CD14-positive monocyte (primary cell): ENCODE measurements at regions not wholly inside any gene's neighbourhood (a gene's known extent, or its start where the extent isn't known, plus 50 kb on each side); places are given as distances from the start of the nearest gene placed in this dataset.
"Not testable (repeated sequence)": the region's sequence is repeated elsewhere in the genome, so short reads cannot be mapped to it uniquely, and the experiment has no call there.

Experiments
- DNase-seq, 3 donors: peaks; one replicate each; pipeline ENCODE4 v3.0.0-alpha.2; 2011 to 2022
- H2AFZ ChIP-seq: 2 replicates; pipeline ENCODE4 v1.6.0; 2012; ENCODE audit warnings: mild to moderate bottlenecking, low read depth, low read length, inconsistent platforms; ENCODE audit not compliant: insufficient read depth, poor library complexity, severe bottlenecking
- H3K27ac ChIP-seq, 2 donors: 1 replicate in 1 of 2; 2 replicates in 1 of 2; pipeline ENCODE4 v1.5.1; 2012 to 2013; ENCODE audit warnings: low read length in 2 of 2, control low read depth in 1 of 2, inconsistent platforms in 1 of 2, low read depth in 1 of 2, mild to moderate bottlenecking in 1 of 2
- H3K27me3 ChIP-seq, 2 donors: one replicate each; pipeline versions ENCODE4 v1.6.0 to v1.6.1; 2011 to 2013; ENCODE audit warnings: low read length in 2 of 2; ENCODE audit not compliant: control insufficient read depth in 2 of 2, insufficient read depth in 2 of 2
- H3K36me3 ChIP-seq, 2 donors: replicated peaks in 1 of 2; 1 replicate in 1 of 2; 2 replicates in 1 of 2; pipeline versions ENCODE4 v1.5.1 to v1.6.1; 2012 to 2013; ENCODE audit warnings: low read length in 2 of 2, control low read depth in 1 of 2, inconsistent platforms in 1 of 2, mild to moderate bottlenecking in 1 of 2; ENCODE audit not compliant: insufficient read depth in 2 of 2, control insufficient read depth in 1 of 2
- H3K4me1 ChIP-seq, 2 donors: 1 replicate in 1 of 2; 2 replicates in 1 of 2; pipeline versions ENCODE4 v1.5.1 to v1.6.1; 2012 to 2013; ENCODE audit warnings: low read length in 2 of 2, control low read depth in 1 of 2, inconsistent platforms in 1 of 2, mild to moderate bottlenecking in 1 of 2, moderate library complexity in 1 of 2; ENCODE audit not compliant: insufficient read depth in 2 of 2, control insufficient read depth in 1 of 2
- H3K4me2 ChIP-seq: replicated peaks from 2 replicates; pipeline ENCODE3; 2012; ENCODE audit warnings: low read length, moderate library complexity, mild to moderate bottlenecking; ENCODE audit not compliant: poor library complexity, severe bottlenecking; ENCODE audit errors: extremely low read depth
- H3K4me3 ChIP-seq, 3 experiments: fragments of 200-600 bp in 1 of 3; sonication (generic) in 1 of 3; replicated peaks in 1 of 3; 1 replicate in 2 of 3; 2 replicates in 1 of 3; pipeline ENCODE4 v1.5.1; 2011 to 2013; ENCODE audit warnings: low read length in 3 of 3, mild to moderate bottlenecking in 3 of 3, control low read depth in 2 of 3, low read depth in 2 of 3, inconsistent platforms in 1 of 3, moderate library complexity in 1 of 3
- H3K79me2 ChIP-seq: 2 replicates; pipeline ENCODE4 v1.6.0; 2012; ENCODE audit warnings: mild to moderate bottlenecking, control low read depth, inconsistent platforms, low read length, moderate library complexity; ENCODE audit not compliant: insufficient read depth
- H3K9ac ChIP-seq: 2 replicates; pipeline ENCODE4 v1.6.0; 2017; ENCODE audit warnings: low read length, mild to moderate bottlenecking; ENCODE audit not compliant: insufficient read depth, poor library complexity, severe bottlenecking
- H3K9me3 ChIP-seq, 2 donors: replicated peaks in 1 of 2; 1 replicate in 1 of 2; 2 replicates in 1 of 2; pipeline versions ENCODE4 v1.5.1 to v1.6.1; 2012 to 2013; ENCODE audit warnings: low read length in 2 of 2, control low read depth in 1 of 2; ENCODE audit not compliant: control insufficient read depth in 1 of 2, insufficient read depth in 1 of 2
- H4K20me1 ChIP-seq: 2 replicates; pipeline ENCODE4 v1.6.0; 2012; ENCODE audit warnings: mild to moderate bottlenecking, low read length, control low read depth, moderate library complexity; ENCODE audit not compliant: insufficient read depth
- H3K27ac Mint-ChIP-seq, 7 donors: one replicate each; pipeline ENCODE4 v1.8.0; 2020; ENCODE audit warnings: mild to moderate bottlenecking in 7 of 7, mixed read lengths in 7 of 7, moderate library complexity in 6 of 7, inconsistent platforms in 2 of 7
- H3K27me3 Mint-ChIP-seq, 3 donors: one replicate each; pipeline ENCODE4 v1.8.0; 2021 to 2022; ENCODE audit warnings: low read depth in 3 of 3, mild to moderate bottlenecking in 3 of 3, mixed read lengths in 3 of 3, moderate library complexity in 3 of 3, inconsistent platforms in 1 of 3
- H3K36me3 Mint-ChIP-seq, 2 donors: one replicate each; pipeline ENCODE4 v1.8.0; 2020; ENCODE audit warnings: mixed read lengths in 2 of 2, inconsistent platforms in 1 of 2, mild to moderate bottlenecking in 1 of 2
- H3K4me1 Mint-ChIP-seq: one replicate; pipeline ENCODE4 v1.8.0; 2020; ENCODE audit warnings: mild to moderate bottlenecking, mixed read lengths
- H3K4me3 Mint-ChIP-seq, 2 donors: one replicate each; pipeline ENCODE4 v1.8.0; 2020; ENCODE audit warnings: mild to moderate bottlenecking in 2 of 2, mixed read lengths in 2 of 2, moderate library complexity in 1 of 2
- H3K9me3 Mint-ChIP-seq, 7 donors: one replicate each; pipeline ENCODE4 v1.8.0; 2020 to 2022; ENCODE audit warnings: mixed read lengths in 7 of 7, mild to moderate bottlenecking in 6 of 7, moderate library complexity in 6 of 7, inconsistent platforms in 2 of 7
- CTCF ChIP-seq: fragments of 200-600 bp; IDR thresholded peaks from one replicate; pipeline ENCODE4 v1.8.0; 2022; ENCODE audit warnings: antibody characterized with exemption, mild to moderate bottlenecking
- WGBS: methylation state at CpG from one replicate; pipeline ENCODE4 v1.1.5; 2013; ENCODE audit warnings: missing lambda C conversion rate; ENCODE audit not compliant: insufficient coverage; 5-methylcytosine and 5-hydroxymethylcytosine counted together
- intact Hi-C, 2 donors: fragments of 100-400 bp; cut with micrococcal nuclease; formaldehyde crosslinking; loops; one replicate each; pipeline versions ENCODE4 v1.15.0 to v1.15.1; 2023

GRCh38 chr10:87605628-87606251 lies 53.9 kb upstream of the PAPSS2 start:
- H3K36me3 Mint-ChIP-seq, result no peaks in the 10 kb centered on the region
- H3K27ac Mint-ChIP-seq, result no peak overlapping the region
- Histone ChIP-seq H3K4me2 (no peak overlapping the region), H3K79me2 (no peaks in the 10 kb centered on the region), H4K20me1 (no peaks in the 10 kb centered on the region), H2AFZ (no peak overlapping the region), H3K4me3 (no peak overlapping the region), H3K9me3 (no peaks in the 10 kb centered on the region), H3K9ac (no peak overlapping the region), H3K4me1 (no peaks in the 10 kb centered on the region), H3K27me3 (no peaks in the 10 kb centered on the region), H3K36me3 (no peaks in the 10 kb centered on the region), H3K27ac (no peak overlapping the region)
- TF ChIP-seq CTCF, result no peak
- peaks cover 0 to 2% (median 0%) of the 10 kb centered on the region in 7 donors for H3K9me3 Mint-ChIP-seq
- H3K4me1 Mint-ChIP-seq, result peaks cover 5% of the 10 kb centered on the region
- WGBS, result 100% methylated on average over 1 of the region's 4 CpGs
- peaks cover 0 to 3% (median 2%) of the 10 kb centered on the region in 3 donors for H3K27me3 Mint-ChIP-seq
- intact Hi-C loops, result no loop called here
- no peak for DNase-seq
- no peak overlapping the region for H3K4me3 Mint-ChIP-seq

GRCh38 chr10:87608756-87609155 lies 50.9 kb upstream of the PAPSS2 start:
- Mint-ChIP-seq H3K27me3 (peaks cover 0 to 5% (median 3%) of the 10 kb centered on the region in 3 donors), H3K4me3 (no peak overlapping the region), H3K27ac (peak overlapping the region in 1 of 7 donors; percentile 62), H3K9me3 (peaks cover 0 to 14% (median 4%) of the 10 kb centered on the region in 7 donors), H3K36me3 (no peaks in the 10 kb centered on the region), H3K4me1 (no peaks in the 10 kb centered on the region)
- H3K4me3 ChIP-seq, result no peak overlapping the region
- H3K27me3 ChIP-seq, result no peaks in the 10 kb centered on the region
- no peaks in the 10 kb centered on the region for H3K4me1 ChIP-seq
- H2AFZ ChIP-seq, result no peak overlapping the region
- H3K79me2 ChIP-seq, result no peaks in the 10 kb centered on the region
- 92% methylated on average over 4 of the region's 4 CpGs for WGBS
- no peak overlapping the region for H3K27ac ChIP-seq
- DNase-seq, result no peak
- no peaks in the 10 kb centered on the region for H4K20me1 ChIP-seq
- intact Hi-C loops, result no loop called here
- peaks cover 0 to 6% of the 10 kb centered on the region in 2 donors for H3K9me3 ChIP-seq
- no peak for TF ChIP-seq CTCF
- H3K4me2 ChIP-seq, result no peak overlapping the region
- no peak overlapping the region for H3K9ac ChIP-seq
- no peaks in the 10 kb centered on the region for H3K36me3 ChIP-seq

DNA sequence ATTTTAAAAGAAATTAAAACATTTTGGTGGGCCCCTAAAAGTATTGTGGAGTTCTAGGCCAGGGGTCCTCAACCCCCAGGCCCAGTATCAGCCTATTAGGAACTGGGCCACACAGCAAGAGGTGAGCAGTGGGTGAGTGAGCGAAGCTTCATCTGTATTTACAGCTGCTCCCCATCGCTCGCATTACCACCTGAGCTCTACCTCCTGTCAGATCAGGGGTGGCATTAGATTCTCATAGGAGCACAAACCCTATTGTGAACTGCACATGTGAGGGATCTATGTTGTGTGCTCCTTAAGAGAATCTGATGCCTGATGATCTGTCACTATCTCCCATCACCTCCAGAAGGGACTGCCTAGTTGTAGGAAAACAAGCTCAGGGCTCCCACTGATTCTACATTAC lies 50.1 kb upstream of the PAPSS2 start:
- H3K27ac Mint-ChIP-seq, H3K4me1 Mint-ChIP-seq, H3K4me3 Mint-ChIP-seq, H3K9me3 ChIP-seq, H3K27me3 ChIP-seq, H3K4me1 ChIP-seq, H3K4me2 ChIP-seq, H3K36me3 ChIP-seq, H3K27ac ChIP-seq, H3K27me3 Mint-ChIP-seq, H3K79me2 ChIP-seq, intact Hi-C loops, H3K9ac ChIP-seq, H4K20me1 ChIP-seq, H3K36me3 Mint-ChIP-seq, H3K4me3 ChIP-seq, H2AFZ ChIP-seq, DNase-seq: not testable (repeated sequence)
- WGBS, result no CpG with 5 or more reads among the region's 3 CpGs
- peaks cover 0 to 14% (median 4%) of the 10 kb centered on the region in 7 donors for H3K9me3 Mint-ChIP-seq
